Right renal pelvis (tissue), 4 donors: ENCODE measurements at regions not wholly inside any gene's neighbourhood (a gene's known extent, or its start where the extent isn't known, plus 50 kb on each side); places are given as distances from the start of the nearest gene placed in this dataset.
A peak's percentile ranks its signal among the peaks of the same experiment; 100 is the strongest.

Source experiments
- DNase-seq, 4 donors: peaks; one replicate each; pipeline ENCODE4 v3.0.0-alpha.2; 2013; ENCODE audit warnings: low read depth in 4 of 4, low spot score in 3 of 4, missing footprints in 1 of 4

- DNase-seq = no peak
Measured at GRCh38 chr2:21590026-21590690, 466.4 kb downstream of the TDRD15 start.

GRCh38 chr2:21591926-21592325 lies 468.2 kb downstream of the TDRD15 start:
- no peak for DNase-seq

- peak in 3 of 4 donors; percentile 14 to 27 (median 16) for DNase-seq
Measured at GRCh38 chr2:21599417-21599816, 475.6 kb downstream of the TDRD15 start.

DNA sequence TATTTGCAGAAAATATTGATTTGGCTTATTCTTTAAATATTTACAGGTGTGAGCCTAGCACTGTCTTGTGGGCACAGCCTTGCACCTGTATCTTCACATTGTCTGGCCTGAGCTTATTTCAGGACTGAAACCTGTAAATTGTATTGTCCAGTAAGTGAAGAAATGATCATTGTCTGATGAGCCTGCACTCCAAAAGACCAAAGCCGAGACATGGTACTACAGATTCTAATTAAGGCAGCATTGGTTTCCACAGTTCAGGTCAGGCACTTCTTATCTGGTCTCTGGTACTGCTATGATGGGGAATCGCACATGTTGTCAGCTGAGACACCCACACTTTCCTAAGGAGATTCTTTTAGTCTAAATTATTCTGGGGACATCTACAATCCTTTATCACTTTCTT lies 479.0 kb downstream of the TDRD15 start:
- DNase-seq = no peak

GRCh38 chr2:21607572-21607971 lies 483.8 kb downstream of the TDRD15 start:
- DNase-seq = no peak

DNA sequence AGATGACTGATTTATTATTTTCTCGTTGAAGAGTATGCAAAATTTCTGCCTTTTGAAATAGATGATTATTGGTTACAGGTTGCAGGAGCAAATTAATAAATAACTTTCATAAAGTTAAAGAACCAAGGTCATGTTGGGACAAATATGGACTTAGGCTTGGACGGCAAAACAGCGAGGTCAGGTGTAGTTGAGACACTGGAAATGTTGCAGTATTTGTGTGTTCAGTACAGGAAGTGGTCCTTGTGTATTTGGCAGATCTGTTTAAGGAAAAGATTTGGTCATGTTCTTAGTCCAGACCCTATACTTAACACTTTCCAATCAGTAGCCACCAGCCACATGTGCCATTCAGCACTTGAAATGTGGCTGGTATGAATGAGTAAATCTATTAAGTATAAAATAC lies 486.5 kb downstream of the TDRD15 start:
- no peak for DNase-seq

DNA sequence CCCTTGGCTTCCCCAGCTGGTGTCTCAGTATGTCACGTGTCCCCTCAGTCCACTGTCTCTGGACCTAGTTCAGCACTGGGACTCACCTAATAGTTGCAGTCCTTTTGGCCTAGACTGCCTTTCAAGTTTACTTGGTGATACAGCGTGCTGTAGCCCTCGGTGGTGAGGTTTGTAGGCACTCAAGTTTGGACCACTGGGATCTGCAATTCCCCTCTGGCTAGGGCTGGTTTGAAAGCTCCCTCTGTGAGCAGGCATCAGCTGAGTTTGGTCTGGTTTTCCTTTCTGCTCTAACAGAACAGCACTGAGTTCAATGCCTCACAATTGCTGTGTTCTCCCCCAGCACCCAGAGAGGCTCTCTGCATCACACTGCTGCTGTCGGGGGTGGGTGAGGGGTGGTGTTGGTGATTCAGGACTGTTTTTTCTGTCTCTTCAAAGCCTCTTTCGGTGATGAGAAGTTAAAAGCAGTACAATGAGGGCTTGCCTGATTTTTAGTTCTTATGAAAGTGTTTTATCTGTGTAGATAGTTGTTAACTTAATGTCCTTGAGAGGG lies 494.2 kb downstream of the TDRD15 start:
- DNase-seq = no peak

DNA sequence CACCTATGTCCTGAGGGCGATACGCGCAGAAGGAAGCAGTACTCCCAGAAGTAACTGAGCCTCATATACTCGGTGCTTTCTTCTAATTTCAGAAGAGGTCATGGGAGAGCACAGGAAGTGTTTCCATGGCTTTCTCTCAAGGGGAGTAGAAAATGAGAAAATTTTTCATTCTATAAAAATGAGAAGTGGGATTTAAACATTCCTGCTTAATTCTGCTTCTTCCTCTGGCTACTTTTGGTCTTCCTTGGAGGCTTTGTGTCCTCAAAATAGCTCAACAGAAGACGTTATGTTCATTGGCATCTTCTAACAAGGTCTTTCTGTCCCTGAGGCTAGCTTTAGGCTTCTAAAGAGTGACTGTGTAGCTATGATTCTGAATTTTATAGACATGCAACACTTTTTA lies 497.0 kb downstream of the TDRD15 start:
- DNase-seq = no peak

DNA sequence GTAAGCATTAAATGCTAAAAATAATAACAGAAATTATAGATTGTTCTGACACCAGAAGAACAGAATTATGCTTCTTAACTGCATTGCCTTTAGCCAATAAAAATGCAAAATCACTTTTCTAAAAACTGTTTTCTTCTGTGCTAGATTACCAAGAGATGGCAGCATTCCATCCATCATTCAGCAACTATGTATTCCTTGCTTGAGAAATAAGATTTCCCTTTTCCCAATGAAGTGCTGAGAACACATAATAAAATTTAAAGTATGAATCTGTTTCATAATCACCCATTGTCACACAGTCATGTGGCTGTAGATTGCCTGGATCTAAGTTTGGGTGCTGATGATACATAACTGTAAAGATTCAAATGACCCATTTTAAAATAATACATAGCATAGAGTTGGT lies 504.2 kb downstream of the TDRD15 start:
- no peak for DNase-seq

GRCh38 chr2:21633015-21633414 lies 509.2 kb downstream of the TDRD15 start:
- no peak for DNase-seq

- no peak for DNase-seq
Measured at GRCh38 chr2:21633466-21633865, 509.7 kb downstream of the TDRD15 start.

- DNase-seq = no peak
Measured at GRCh38 chr2:21633911-21634310, 510.1 kb downstream of the TDRD15 start.

DNA sequence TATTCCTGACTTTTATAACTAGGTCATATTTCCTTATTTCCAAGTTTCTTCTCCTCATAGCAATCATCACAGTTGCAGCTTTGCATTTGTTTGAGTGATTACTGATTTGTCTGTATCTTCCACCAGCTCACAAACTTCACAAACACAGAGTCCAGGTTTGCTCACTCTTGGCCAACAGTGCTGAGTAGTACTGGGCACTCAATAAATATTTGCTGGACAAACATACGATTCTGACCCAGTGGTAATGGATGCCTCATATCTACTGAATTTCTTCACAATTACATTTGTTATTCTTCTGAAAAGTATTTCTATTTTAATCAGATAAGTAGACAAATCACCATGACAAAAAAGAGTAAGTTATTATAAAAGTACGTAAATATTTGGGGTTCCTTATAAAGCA lies 516.3 kb downstream of the TDRD15 start:
- DNase-seq = no peak

- no peak for DNase-seq
Measured at GRCh38 chr2:21642647-21643046, 518.9 kb downstream of the TDRD15 start.

- DNase-seq = peak in 1 of 4 donors; percentile 19
Measured at GRCh38 chr2:21643180-21643579, 519.4 kb downstream of the TDRD15 start.

DNA sequence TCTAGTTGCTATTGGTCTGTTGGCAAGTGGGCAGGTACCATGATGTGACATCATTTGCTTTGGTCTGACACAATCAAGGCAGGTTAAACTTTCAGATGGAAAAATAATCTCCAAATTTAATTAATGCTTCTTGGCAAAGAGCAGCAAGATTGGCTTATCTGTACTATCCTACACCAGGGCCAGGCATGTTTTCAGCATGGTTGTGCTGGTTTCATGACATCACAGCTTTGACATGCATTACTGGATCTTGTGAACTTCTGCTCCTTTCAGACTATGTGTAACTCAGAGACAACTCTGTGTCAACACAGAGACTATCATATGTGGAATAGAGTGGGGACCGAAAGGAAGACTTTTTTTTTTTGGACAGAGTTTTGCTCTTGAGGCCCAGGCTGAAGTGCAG lies 520.5 kb downstream of the TDRD15 start:
- DNase-seq = no peak

GRCh38 chr2:21646345-21646744 lies 522.6 kb downstream of the TDRD15 start:
- peak in 1 of 4 donors; percentile 23 for DNase-seq

DNA sequence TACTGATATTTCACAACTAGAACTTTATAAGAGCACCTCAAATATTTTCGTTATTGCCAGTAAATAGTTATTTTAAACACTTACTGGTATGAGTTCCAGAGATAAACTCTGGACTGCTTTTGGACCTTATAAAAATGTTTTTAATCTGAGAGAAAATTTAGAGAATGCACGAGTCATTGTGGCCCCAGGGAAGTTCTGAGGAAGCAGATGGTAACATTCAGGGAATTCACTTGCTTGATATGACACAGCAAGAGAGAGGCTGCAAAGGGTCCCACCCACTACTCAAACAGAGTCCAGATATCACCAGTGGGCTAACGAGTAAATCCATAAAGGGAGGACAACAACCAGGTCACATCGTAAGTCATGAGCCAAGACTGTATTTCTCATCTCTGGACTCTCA lies 526.8 kb downstream of the TDRD15 start:
- DNase-seq = no peak

GRCh38 chr2:21655136-21655535 lies 531.4 kb downstream of the TDRD15 start:
- no peak for DNase-seq

DNA sequence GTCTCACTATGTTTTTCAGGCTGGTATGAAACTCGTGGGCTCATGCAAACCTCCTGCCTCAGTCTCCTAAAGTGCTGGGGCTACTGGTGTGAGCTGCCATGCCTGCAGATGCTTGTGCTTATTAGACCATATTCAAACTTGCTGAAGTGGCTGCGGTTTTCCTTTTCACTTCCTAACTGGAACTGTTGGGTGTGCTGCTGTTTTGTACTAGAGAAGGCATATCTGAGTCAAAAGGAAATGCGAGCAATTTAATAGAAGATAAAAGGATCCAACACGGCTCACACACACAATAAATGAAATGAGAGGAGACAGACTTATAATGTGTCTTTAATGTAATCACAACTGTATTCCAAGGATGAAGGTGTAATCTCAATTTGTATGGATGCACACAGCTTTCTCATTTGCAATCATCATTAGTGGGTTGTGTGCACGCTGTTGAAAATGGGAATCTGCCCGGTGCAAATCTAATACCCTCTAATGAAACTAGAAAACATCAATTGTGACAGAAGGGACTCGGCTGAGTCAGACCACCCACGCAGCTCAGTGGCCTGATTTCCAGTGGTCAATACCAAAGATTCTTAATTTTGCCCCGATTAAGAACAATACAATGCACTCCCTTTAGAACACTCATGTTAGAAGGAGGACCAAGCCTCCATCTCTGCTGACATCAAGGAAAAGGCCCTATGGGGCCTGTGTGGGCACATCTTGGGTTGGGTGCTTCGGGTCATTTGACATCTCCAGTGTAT lies 532.7 kb downstream of the TDRD15 start:
- no peak for DNase-seq

DNA sequence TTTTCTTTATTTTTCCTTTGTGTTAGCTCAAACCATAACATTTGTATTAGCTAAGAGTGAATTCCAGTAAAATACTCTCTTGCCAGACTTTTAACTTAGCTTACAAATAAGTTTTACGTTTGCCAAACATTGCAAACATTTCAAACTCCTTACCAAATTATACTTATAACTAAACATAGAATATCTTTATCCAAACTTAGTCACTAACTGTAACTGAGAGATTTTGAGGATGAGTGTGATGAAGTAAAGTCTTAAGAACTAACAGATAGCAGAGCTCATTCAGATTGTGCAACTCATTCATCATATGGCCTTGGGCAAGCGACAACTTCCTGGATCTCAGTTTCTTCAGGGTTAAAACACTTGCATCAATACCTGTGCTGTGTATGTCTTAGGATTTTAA lies 533.7 kb downstream of the TDRD15 start:
- no peak for DNase-seq

GRCh38 chr2:21658269-21658668 lies 534.5 kb downstream of the TDRD15 start:
- no peak for DNase-seq
